Muscle layer of colon (tissue), 2 donors: ENCODE measurements at regions not wholly inside any gene's neighbourhood (a gene's known extent, or its start where the extent isn't known, plus 50 kb on each side); places are given as distances from the start of the nearest gene placed in this dataset.

ENCODE experiments used
- H3K27ac ChIP-seq: one replicate; pipeline ENCODE4 v1.7.0; 2013; ENCODE audit warnings: low read depth, mild to moderate bottlenecking, low read length, moderate library complexity
- H3K27me3 ChIP-seq, 2 donors: one replicate each; pipeline ENCODE4 v1.7.0; 2013; ENCODE audit warnings: low read length in 2 of 2, mild to moderate bottlenecking in 2 of 2; ENCODE audit not compliant: insufficient read depth in 2 of 2, control insufficient read depth in 1 of 2
- H3K36me3 ChIP-seq: one replicate; pipeline ENCODE4 v1.7.0; 2013; ENCODE audit warnings: mild to moderate bottlenecking, low read length; ENCODE audit not compliant: insufficient read depth
- H3K4me1 ChIP-seq: one replicate; pipeline ENCODE4 v1.7.0; 2013; ENCODE audit warnings: mild to moderate bottlenecking, low read length; ENCODE audit not compliant: insufficient read depth
- H3K4me3 ChIP-seq, 2 donors: one replicate each; pipeline ENCODE4 v1.7.0; 2013; ENCODE audit warnings: low read length in 2 of 2, low read depth in 1 of 2, mild to moderate bottlenecking in 1 of 2, moderate library complexity in 1 of 2
- H3K9ac ChIP-seq: one replicate; pipeline ENCODE4 v1.7.0; 2013; ENCODE audit warnings: low read length
- H3K9me3 ChIP-seq: one replicate; pipeline ENCODE4 v1.7.0; 2013; ENCODE audit warnings: mild to moderate bottlenecking, low read length
- donor health status: abdominal sarcoma.
- donor health status: Adenocarcinoma of cecum.

GRCh38 chr12:13839365-13840336 is 141.8 kb downstream of the GRIN2B start:
- no peaks in the 10 kb centered on the region for H3K27me3 ChIP-seq
- no peaks in the 10 kb centered on the region for H3K36me3 ChIP-seq
- H3K27ac ChIP-seq: no peak overlapping the region
- H3K9me3 ChIP-seq: no peaks in the 10 kb centered on the region
- H3K9ac ChIP-seq: no peak overlapping the region
- H3K4me3 ChIP-seq: no peak overlapping the region
- H3K4me1 ChIP-seq: no peaks in the 10 kb centered on the region

DNA sequence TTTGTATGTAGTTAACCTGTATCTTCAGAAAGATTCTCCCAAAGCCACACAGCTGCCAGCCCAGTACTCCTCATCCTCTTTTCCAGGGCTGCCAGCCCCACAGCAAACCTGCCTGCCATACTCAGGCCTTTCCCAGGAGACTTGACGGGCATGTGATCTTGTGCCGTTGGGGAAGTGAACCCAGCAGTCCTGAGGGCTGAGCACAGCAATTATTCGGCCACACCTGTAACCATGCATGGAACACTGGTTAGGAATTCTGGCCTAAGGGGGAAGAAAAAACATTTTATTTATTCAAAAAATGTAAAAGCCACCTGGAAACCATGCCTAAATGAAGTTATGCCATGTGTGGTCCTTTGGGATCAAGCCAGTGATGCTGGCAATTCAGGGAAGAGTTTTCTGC is 145.3 kb downstream of the GRIN2B start:
- Histone ChIP-seq H3K27ac (no peak overlapping the region), H3K9me3 (no peaks in the 10 kb centered on the region), H3K36me3 (no peaks in the 10 kb centered on the region), H3K27me3 (no peaks in the 10 kb centered on the region), H3K4me1 (no peaks in the 10 kb centered on the region), H3K4me3 (no peak overlapping the region), H3K9ac (no peak overlapping the region)

DNA sequence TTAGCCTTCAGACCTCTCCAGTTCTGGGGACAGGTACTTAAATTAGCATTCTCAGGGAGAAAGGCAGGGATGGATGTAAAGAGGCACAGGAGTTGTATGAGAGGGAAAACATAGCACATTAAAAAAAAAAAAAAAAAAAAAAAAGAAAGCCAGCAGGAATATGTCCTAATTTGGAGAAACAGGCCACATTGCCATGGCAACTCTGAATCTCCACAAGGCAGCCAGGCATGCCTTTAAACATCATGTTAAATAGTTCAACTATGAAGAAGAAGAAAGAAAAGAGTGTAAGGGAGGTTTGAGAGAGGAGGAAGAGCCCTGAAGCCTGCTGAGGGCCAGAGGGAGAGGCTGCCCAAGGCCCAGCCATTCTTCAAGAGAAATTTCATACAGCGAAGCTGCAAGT is 145.8 kb downstream of the GRIN2B start:
- Histone ChIP-seq H3K9me3 (no peaks in the 10 kb centered on the region), H3K27ac (no peak overlapping the region), H3K9ac (no peak overlapping the region), H3K4me3 (no peak overlapping the region), H3K36me3 (no peaks in the 10 kb centered on the region), H3K4me1 (no peaks in the 10 kb centered on the region), H3K27me3 (no peaks in the 10 kb centered on the region)

DNA sequence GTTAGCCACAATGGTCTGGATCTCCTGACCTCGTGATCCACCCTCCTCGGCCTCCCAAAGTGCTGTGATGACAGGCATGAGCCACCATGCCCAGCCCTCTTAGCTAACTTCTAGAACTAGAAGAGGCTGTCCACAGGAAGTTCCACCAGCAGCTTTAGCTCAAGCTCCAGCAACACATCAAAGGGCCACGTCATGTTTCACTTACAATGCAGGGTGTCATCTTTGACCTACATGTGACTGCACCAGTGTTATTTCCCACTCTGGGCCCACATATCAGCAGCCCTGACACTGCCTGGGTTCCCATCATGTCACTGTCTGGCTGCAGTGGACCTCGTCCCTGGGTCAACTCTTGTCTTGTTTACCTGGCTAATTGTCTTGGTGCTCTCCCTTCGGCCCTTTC is 147.2 kb downstream of the GRIN2B start:
- Histone ChIP-seq H3K27ac (no peak overlapping the region), H3K4me3 (no peak overlapping the region)

DNA sequence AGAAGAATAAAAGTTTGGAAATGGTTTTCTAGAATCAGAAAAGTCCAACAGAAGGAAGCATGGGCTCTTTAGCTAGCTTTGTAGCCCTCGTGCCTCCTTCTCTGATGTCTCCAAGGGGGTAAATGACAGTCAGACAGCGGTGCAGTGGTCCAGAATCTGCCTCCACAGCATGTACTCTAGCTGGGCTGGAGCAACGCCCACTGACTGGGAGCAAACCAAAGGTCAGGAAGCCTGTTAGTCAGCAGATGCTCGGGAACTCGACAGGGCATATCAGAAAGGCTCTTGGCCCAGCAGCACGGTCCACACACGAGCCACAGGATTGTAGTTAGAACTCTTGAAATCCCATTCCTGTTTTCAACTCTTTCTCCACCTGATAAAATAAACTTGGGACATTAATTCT is 164.3 kb downstream of the GRIN2B start:
- H3K9ac ChIP-seq: no peak overlapping the region
- no peaks in the 10 kb centered on the region for H3K9me3 ChIP-seq
- H3K4me3 ChIP-seq: no peak overlapping the region
- H3K4me1 ChIP-seq: no peaks in the 10 kb centered on the region
- H3K27ac ChIP-seq: no peak overlapping the region
- no peaks in the 10 kb centered on the region for H3K27me3 ChIP-seq
- no peaks in the 10 kb centered on the region for H3K36me3 ChIP-seq

More for the DNA sequence above, 147.2 kb downstream of the GRIN2B start:
- Histone ChIP-seq H3K9ac (no peak overlapping the region), H3K4me1 (no peaks in the 10 kb centered on the region), H3K9me3 (no peaks in the 10 kb centered on the region), H3K36me3 (no peaks in the 10 kb centered on the region), H3K27me3 (no peaks in the 10 kb centered on the region)

DNA sequence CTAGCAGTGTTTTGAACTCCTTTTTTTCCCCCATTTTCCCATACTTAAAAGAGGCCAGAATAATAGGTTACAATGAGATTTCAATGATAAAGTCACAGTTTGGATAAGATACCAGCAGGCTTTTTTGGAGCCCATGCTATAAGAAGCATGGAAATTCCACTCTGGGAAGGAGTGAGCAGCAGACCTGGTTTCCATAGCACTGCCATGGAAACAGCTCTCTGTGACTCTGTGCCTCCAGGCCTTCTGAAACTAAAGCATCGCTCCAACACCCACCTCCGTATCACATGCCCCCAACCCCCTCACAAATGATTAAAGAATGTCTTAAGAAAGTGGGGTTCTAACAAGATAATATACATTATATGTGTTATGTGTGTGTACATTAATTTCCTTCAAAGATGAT is 165.0 kb downstream of the GRIN2B start:
- H3K36me3 ChIP-seq: no peaks in the 10 kb centered on the region
- H3K9ac ChIP-seq: no peak overlapping the region
- no peaks in the 10 kb centered on the region for H3K9me3 ChIP-seq
- H3K27me3 ChIP-seq: no peaks in the 10 kb centered on the region
- H3K27ac ChIP-seq: no peak overlapping the region
- H3K4me3 ChIP-seq: no peak overlapping the region
- H3K4me1 ChIP-seq: no peaks in the 10 kb centered on the region

DNA sequence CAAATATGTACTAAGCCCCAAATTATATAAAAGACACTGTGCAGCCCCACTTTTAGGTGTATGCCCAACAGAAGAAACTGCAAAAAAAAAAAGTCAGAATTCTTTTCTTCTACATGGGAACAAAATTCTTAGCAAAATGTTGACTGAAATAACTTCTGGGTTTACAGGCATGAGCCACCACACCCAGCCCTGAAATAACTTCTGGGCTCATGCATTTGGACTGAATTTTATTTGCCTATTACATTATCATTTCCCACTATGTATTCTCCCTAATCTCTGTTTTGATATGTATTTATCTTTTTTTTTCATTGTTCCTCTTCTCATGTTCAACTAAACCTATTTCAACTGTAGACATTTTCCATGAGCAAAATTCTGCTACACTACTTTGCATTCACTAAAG is 169.2 kb downstream of the GRIN2B start:
- Histone ChIP-seq H3K36me3 (no peaks in the 10 kb centered on the region), H3K9me3 (no peaks in the 10 kb centered on the region), H3K4me1 (no peaks in the 10 kb centered on the region), H3K27me3 (no peaks in the 10 kb centered on the region), H3K27ac (no peak overlapping the region), H3K4me3 (no peak overlapping the region), H3K9ac (no peak overlapping the region)

DNA sequence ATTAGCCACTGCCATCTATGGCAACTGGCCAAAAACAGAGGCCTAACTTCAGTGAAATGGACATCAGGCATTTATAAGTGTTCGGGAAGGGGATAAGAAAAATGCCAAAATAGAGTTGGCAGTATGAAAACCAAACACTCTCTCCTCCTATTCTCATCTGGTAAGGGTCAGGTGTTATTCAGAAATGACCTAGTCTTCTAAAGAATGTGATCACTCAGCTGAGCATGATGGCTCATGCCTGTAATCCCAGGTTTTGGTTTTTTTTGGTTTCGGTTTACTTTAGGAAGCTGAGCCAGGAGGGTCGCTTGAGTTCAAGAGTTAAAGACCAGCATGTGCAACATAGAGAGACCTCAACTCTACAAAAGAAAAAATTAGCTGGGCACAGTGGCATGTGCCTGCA is 170.3 kb downstream of the GRIN2B start:
- Histone ChIP-seq H3K9ac (no peak overlapping the region), H3K4me3 (no peak overlapping the region), H3K27ac (no peak overlapping the region), H3K4me1 (no peaks in the 10 kb centered on the region), H3K9me3 (no peaks in the 10 kb centered on the region), H3K27me3 (no peaks in the 10 kb centered on the region), H3K36me3 (no peaks in the 10 kb centered on the region)

DNA sequence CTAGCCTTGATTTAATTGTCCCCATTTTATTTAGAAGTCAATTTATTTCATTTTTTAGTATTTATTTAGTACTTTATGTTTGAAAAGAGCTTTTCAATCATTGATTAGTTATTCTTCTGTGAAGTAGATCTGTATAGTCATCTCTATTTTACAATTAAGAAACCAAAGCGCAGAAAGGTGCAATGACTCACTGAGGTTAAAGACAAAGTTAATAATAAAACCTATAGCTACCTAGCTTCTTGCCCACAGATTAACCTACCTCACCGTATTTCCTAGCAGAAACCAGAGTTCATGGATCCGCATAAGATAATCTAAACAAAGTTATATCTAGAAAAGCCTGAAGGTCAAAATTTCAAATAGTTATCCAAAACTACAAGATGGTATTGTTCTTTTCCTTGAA is 176.4 kb downstream of the GRIN2B start:
- no peak overlapping the region for H3K4me3 ChIP-seq
- no peak overlapping the region for H3K9ac ChIP-seq
- no peak overlapping the region for H3K27ac ChIP-seq
- H3K9me3 ChIP-seq: no peaks in the 10 kb centered on the region
- no peaks in the 10 kb centered on the region for H3K4me1 ChIP-seq
- no peaks in the 10 kb centered on the region for H3K36me3 ChIP-seq
- H3K27me3 ChIP-seq: no peaks in the 10 kb centered on the region

DNA sequence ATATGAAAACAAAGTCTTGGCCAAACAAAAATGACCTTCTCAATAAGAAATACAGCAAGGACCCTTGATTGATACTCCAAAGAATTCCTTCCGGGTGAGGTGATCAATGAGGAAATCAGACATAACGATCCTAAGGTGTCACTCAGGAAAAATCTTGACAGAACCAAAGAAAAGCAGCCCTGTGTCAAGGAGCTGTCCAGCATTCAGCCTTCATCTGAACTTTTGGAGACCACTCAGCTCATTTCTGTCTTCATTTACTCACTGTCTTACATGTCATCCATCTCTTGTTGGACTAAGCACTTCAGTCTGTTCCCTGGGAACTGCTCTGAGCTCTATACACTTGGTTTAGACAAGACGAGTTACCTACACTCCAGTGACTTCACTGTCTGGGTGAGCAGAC is 179.9 kb downstream of the GRIN2B start:
- no peaks in the 10 kb centered on the region for H3K27me3 ChIP-seq
- H3K4me1 ChIP-seq: no peaks in the 10 kb centered on the region
- H3K9ac ChIP-seq: no peak overlapping the region
- H3K4me3 ChIP-seq: no peak overlapping the region
- H3K9me3 ChIP-seq: no peaks in the 10 kb centered on the region
- H3K27ac ChIP-seq: no peak overlapping the region
- H3K36me3 ChIP-seq: no peaks in the 10 kb centered on the region

- Histone ChIP-seq H3K4me3 (no peak overlapping the region), H3K9me3 (no peaks in the 10 kb centered on the region), H3K27ac (no peak overlapping the region), H3K9ac (no peak overlapping the region), H3K4me1 (no peaks in the 10 kb centered on the region), H3K36me3 (no peaks in the 10 kb centered on the region), H3K27me3 (no peaks in the 10 kb centered on the region)
Observed at GRCh38 chr12:13799574-13799973, 181.8 kb downstream of the GRIN2B start.

- no peaks in the 10 kb centered on the region for H3K27me3 ChIP-seq
- H3K4me1 ChIP-seq: no peaks in the 10 kb centered on the region
- no peaks in the 10 kb centered on the region for H3K36me3 ChIP-seq
- no peak overlapping the region for H3K4me3 ChIP-seq
- H3K9me3 ChIP-seq: no peaks in the 10 kb centered on the region
- H3K9ac ChIP-seq: no peak overlapping the region
- H3K27ac ChIP-seq: no peak overlapping the region
Observed at GRCh38 chr12:13798162-13798561, 183.2 kb downstream of the GRIN2B start.
